ENCODE measurements at regions not wholly inside any gene's neighbourhood (a gene's known extent, or its start where the extent isn't known, plus 50 kb on each side); places are given as distances from the start of the nearest gene placed in this dataset.

DNA sequence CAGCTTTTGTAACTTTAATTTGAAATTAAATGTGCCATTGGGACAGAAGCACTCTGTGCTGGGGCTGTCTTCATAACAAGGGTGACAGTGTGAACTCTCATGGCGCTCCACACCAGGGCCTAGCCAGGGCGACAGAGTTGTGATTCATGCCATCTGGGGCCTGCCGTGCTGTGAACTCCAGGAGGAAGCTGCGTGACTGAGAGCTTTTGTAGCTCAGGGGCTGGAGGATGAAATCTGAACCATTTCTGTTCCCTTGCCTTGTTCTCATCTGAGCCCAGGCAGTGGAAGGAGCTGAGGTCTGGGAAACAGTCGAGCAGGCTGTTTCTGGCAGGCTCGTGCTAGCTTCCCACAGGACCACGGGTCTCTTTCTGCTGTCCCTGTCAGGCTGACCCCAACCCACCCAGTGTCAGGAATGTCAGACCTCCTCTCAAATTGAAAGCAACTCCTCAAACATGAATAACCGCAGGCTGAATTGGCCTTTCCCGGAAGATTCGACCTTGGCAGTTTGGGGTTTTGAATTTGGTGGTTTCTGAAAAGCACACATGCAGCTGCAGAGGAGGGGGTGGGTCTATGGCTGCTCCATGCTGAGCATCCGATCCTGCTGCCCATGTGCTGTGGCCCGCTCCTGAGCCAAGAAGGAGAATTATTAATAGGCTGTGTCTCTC is 69.2 kb upstream of the RPS23 start:
- TF ChIP-seq, protein P1, sequence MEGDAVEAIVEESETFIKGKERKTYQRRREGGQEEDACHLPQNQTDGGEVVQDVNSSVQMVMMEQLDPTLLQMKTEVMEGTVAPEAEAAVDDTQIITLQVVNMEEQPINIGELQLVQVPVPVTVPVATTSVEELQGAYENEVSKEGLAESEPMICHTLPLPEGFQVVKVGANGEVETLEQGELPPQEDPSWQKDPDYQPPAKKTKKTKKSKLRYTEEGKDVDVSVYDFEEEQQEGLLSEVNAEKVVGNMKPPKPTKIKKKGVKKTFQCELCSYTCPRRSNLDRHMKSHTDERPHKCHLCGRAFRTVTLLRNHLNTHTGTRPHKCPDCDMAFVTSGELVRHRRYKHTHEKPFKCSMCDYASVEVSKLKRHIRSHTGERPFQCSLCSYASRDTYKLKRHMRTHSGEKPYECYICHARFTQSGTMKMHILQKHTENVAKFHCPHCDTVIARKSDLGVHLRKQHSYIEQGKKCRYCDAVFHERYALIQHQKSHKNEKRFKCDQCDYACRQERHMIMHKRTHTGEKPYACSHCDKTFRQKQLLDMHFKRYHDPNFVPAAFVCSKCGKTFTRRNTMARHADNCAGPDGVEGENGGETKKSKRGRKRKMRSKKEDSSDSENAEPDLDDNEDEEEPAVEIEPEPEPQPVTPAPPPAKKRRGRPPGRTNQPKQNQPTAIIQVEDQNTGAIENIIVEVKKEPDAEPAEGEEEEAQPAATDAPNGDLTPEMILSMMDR (IDR thresholded peaks at IDR 0.05 in 2 of 3, conservative IDR thresholded peaks at IDR 0.05 in 1 of 3; ENCODE audit: insufficient read depth in 2 of 3, low read depth in 1 of 3, low read length in 3 of 3) = no peak
- TF ChIP-seq, protein P2, sequence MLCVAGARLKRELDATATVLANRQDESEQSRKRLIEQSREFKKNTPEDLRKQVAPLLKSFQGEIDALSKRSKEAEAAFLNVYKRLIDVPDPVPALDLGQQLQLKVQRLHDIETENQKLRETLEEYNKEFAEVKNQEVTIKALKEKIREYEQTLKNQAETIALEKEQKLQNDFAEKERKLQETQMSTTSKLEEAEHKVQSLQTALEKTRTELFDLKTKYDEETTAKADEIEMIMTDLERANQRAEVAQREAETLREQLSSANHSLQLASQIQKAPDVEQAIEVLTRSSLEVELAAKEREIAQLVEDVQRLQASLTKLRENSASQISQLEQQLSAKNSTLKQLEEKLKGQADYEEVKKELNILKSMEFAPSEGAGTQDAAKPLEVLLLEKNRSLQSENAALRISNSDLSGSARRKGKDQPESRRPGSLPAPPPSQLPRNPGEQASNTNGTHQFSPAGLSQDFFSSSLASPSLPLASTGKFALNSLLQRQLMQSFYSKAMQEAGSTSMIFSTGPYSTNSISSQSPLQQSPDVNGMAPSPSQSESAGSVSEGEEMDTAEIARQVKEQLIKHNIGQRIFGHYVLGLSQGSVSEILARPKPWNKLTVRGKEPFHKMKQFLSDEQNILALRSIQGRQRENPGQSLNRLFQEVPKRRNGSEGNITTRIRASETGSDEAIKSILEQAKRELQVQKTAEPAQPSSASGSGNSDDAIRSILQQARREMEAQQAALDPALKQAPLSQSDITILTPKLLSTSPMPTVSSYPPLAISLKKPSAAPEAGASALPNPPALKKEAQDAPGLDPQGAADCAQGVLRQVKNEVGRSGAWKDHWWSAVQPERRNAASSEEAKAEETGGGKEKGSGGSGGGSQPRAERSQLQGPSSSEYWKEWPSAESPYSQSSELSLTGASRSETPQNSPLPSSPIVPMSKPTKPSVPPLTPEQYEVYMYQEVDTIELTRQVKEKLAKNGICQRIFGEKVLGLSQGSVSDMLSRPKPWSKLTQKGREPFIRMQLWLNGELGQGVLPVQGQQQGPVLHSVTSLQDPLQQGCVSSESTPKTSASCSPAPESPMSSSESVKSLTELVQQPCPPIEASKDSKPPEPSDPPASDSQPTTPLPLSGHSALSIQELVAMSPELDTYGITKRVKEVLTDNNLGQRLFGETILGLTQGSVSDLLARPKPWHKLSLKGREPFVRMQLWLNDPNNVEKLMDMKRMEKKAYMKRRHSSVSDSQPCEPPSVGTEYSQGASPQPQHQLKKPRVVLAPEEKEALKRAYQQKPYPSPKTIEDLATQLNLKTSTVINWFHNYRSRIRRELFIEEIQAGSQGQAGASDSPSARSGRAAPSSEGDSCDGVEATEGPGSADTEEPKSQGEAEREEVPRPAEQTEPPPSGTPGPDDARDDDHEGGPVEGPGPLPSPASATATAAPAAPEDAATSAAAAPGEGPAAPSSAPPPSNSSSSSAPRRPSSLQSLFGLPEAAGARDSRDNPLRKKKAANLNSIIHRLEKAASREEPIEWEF (CRISPR knock-in tag; IDR thresholded peaks at IDR 0.05) = no peak
- no peak for TF ChIP-seq CHD2 (IDR thresholded peaks at IDR 0.05; ENCODE audit: low read depth, low read length)
